Amygdala (tissue), 56 donors: ENCODE measurements at regions not wholly inside any gene's neighbourhood (a gene's known extent, or its start where the extent isn't known, plus 50 kb on each side); places are given as distances from the start of the nearest gene placed in this dataset.

Source experiments
- DNase-seq, 56 donors: peaks; one replicate each; lab custom pipeline; 2025; lab: John Stamatoyannopoulos, UW

DNA sequence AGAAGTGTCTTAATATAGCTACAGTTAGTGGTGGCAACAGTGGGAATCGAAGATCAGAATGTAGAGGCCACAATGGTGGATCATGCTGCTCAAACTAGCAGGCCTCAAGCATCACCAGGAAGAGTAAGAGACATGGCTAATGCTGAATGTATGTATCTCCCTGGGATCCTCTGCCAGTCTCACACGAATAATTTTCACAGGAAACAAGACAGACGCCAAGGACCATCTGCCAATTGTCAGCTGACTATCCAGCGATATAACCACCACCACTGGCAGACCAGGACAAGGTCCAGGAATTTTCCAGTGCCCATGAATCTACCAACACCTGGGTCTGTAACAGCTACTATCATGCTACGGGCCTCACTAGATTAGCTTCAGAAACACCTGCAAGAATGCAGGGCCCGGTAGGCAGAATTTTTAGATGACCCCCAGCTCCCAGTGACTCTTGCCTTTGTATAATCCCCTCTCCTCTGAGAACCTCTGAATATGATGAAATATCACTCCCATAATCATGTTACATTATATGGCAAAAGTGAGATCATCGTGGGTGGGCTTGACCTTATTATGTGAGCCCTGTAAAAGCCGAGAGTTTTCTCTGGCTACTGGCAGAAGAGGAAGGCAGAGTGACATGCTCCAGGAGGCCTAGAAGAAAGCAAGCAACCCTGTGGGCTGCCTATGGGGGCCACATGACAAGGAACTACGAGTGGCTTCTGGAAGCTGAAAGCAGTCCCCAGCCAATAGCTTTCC is 429.8 kb downstream of the BCOR start:
- no peak for DNase-seq

- no peak for DNase-seq
Observed at GRCh38 chrX:39669668-39670067, 428.1 kb downstream of the BCOR start.

- DNase-seq: no peak
Observed at GRCh38 chrX:39670281-39670680, 427.5 kb downstream of the BCOR start.

DNA sequence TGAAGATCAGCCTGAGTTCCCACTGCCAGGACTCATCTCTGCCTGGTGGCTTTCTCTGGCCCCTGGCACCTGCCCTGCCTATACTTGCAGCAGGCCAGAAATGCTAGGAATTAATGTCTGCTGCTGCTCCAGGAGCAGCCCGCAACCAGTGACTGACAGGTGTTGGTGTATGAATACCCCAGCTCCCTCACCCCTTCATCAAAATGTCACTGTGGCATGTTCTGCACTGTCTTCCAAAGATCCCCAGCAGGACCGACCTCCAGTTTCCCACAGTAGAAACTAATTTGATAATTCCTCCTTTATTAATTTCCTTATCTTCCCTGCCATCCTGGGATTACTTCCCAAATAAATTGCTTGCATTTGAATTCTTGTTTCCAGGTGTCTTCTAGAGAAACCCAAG is 425.4 kb downstream of the BCOR start:
- DNase-seq: no peak

DNA sequence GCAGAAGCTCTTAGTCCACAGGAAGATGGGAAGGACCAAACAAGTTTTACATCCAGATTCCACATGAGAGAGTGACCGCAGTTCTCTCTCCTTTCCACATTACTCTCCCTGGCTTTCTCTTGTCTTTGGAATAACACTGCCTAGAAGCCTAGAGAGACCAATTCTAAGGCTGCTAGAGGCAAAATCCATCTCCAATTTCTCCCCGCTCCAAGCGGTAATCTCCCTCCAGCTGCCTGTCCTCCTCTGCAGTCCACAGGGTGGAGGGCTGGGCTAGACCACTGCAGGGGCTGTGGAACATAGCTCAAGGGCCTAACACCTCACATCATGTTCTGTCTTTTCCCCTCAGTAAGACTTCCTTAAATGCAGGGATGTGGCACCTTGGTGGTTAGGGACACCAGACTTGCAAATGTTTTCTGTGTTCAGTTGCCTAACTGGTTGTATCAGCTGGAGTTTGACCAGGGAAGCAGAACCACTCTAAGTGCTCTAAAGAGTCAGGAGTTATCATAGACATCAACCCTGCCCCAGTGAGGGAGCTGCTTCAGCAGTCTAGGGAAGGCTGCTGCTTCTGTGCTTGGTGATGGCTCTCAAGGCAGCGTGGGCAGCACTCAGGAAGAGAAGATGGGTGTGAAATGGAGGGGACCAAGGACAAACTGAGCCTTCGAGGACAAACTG is 423.1 kb downstream of the BCOR start:
- DNase-seq: no peak

DNA sequence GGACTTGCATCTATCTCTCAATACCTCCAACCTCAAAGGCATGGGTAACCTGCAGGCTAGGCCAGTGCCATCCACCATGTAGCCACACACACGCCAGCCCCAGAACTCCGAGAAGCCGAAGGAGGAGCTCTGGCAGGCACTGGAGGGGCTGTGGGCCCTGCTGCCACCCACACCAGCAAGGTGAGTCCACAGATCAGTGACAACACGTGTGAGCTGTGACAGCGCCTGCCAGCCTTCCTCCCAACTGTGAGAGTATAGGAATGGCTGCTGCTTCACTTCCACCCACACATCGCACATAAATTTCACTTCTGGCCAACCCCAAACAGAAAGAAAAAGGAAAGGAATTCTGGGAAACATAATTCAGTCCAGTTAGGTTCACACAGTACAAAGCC is 422.6 kb downstream of the BCOR start:
- peak in 1 of 56 donors; percentile 0 for DNase-seq

GRCh38 chrX:39675619-39676018 is 422.1 kb downstream of the BCOR start:
- peak in 5 of 56 donors; percentile 2 to 55 (median 14) for DNase-seq

DNA sequence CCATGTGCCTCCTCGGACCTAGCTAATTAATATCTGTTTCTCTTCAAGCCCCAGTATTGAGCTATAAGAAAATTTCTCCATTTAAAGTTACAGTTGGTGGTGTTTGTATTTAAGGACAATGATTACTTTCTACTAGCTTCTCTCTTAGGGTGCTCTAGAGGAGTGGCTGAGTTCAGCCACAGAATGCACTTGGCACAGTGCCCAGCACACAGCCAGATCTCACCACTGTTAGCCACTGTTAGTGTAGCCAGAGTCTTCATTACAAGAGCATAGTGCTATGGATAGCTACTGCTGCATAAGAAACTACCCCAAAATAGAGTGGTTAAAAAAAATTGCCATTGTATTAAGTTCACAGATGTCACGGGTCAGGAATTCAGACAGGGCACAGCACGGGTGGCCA is 421.3 kb downstream of the BCOR start:
- peak in 2 of 56 donors; percentile 0 to 6 for DNase-seq

DNA sequence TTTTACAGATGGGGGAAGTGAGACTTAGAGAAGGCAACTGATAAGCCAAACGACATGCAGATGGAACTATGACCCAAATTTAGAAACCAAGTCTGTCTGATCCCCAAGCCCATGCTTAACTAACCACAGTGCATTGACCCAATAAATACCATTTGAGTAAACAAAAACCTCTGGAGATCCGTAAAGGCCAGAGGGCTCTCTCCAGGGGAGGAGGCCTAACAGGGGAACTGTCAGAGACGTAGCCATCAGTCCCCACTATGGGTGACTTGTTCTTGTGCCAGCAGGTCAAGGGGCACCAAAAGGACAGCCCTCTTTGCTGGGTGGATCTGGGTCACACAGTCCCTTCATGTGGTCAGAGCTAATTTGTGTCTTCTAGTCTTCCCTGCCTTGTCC is 420.2 kb downstream of the BCOR start:
- peak in 4 of 56 donors; percentile 26 to 37 (median 37) for DNase-seq

DNA sequence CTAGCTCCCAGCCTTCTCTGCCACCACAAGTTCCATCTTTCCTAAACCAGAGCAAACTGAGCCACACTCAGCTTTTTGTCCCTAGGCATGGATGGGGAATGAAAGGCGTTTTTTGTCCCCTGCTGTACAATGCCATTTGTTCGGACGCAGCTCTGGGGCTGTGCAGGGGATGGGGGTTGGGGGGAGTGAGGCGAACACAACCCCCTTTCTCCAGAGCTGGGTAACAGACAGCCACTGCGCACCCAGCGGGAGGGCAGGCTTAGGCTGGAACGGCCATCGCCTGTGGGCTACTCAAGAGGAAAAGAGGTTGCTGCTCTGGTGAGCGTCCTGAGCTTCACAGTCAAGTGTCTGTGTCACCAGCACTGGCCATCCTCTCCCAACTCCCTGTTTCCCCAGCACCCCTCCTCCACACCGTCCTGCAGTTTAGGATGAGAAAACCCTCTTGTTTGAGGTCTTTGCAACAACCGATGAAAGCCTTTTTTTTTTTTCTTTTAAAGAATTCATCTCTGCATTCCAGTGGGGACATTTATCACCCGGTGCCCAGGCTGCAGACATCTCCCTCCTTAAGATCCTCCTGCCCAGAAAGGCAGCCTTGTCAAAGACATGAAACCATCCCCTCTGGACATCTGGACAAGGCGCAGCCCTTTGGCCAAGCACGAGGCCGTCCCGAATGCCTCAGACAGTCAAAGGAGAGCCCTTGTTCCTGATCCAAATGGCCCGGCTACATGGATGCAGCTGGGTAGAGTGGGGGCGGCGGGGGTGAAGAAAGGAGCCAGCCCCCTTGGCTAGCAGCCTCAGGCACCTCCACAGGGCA is 419.6 kb downstream of the BCOR start:
- peak in 54 of 56 donors; percentile 12 to 88 (median 60) for DNase-seq

GRCh38 chrX:39678914-39679313 is 418.8 kb downstream of the BCOR start:
- peak in 18 of 56 donors; percentile 1 to 45 (median 23) for DNase-seq

- no peak for DNase-seq
Observed at GRCh38 chrX:39679497-39680157, 418.1 kb downstream of the BCOR start.

DNA sequence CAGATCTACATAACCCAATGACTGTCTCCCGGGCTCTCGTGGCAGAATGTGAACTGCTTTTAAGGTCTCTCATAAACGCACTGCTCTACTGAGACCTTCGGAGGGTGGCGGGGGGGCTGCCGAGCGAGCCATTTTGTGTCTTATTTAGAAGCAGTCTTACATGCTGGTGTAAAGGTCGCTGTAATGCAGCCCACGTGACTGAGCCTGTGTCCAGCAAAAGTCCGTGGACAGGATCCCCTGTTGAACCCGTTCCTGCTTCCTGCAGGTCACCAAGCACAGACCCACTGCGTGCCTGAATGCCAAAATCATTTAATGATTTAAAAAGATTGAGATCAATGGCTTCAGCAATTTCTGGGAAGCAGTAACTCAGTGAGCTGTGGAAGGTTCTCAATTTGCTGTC is 415.9 kb downstream of the BCOR start:
- peak in 1 of 56 donors; percentile 7 for DNase-seq

DNA sequence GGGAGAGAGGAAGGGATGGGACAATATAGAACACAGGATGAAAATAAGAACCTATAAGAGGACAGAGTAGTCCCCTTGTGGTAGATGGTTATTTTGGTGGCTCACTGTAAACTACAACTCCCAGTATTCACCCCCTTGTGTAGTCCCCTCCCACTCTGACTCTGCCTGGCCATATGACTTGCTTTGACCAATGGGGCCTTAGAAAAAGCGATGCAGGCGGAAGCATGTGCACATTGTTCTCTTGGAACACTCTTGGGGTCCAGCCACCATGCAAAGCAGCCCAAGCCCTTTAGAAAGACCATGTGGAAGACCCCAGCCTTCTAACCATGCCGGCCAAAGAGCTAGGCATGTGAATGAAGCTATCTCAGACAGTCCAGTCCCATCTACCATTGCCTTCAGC is 415.0 kb downstream of the BCOR start:
- DNase-seq: no peak

- DNase-seq: no peak
Observed at GRCh38 chrX:39688219-39688575, 409.6 kb downstream of the BCOR start.

- DNase-seq: peak in 41 of 56 donors; percentile 4 to 82 (median 51)
Observed at GRCh38 chrX:39688576-39689375, 409.0 kb downstream of the BCOR start.

- peak in 7 of 56 donors; percentile 11 to 47 (median 30) for DNase-seq
Observed at GRCh38 chrX:39689376-39690104, 408.2 kb downstream of the BCOR start.

- no peak for DNase-seq
Observed at GRCh38 chrX:39690541-39691415, 407.0 kb downstream of the BCOR start.
